Stomach (tissue), 8 donors: ENCODE measurements at regions not wholly inside any gene's neighbourhood (a gene's known extent, or its start where the extent isn't known, plus 50 kb on each side); places are given as distances from the start of the nearest gene placed in this dataset.

ENCODE experiments used
- DNase-seq, 2 donors: peaks; one replicate each; pipeline versions ENCODE4 v3.0.0 to v3.0.0-alpha.2; 2013 to 2019
- H3K27ac ChIP-seq, 5 donors: fragments of 200-600 bp in 4 of 5; sonication (generic) in 4 of 5; one replicate each; pipeline ENCODE4 v1.5.1; 2013 to 2019; ENCODE audit warnings: mild to moderate bottlenecking in 1 of 5, moderate library complexity in 1 of 5
- H3K27me3 ChIP-seq, 3 donors: fragments of 200-600 bp; sonication (generic); one replicate each; pipeline ENCODE4 v1.5.1; 2017 to 2019; ENCODE audit warnings: mixed run types in 1 of 3
- H3K36me3 ChIP-seq, 4 donors: fragments of 200-600 bp; sonication (generic); 1 replicate in 3 of 4; 2 replicates in 1 of 4; pipeline ENCODE4 v1.5.1; 2016 to 2019
- H3K4me1 ChIP-seq, 4 donors: fragments of 200-600 bp; sonication (generic); one replicate each; pipeline ENCODE4 v1.5.1; 2016 to 2019
- H3K4me3 ChIP-seq, 4 donors: fragments of 200-600 bp; sonication (generic) in 3 of 4; one replicate each; pipeline ENCODE4 v1.5.1; 2016 to 2019; ENCODE audit warnings: mild to moderate bottlenecking in 1 of 4
- H3K9me3 ChIP-seq, 4 donors: fragments of 200-600 bp; sonication (generic); one replicate each; pipeline ENCODE4 v1.5.1; 2016 to 2019
- EP300 ChIP-seq: sonication (generic); formaldehyde crosslinking; IDR thresholded peaks from one replicate; pipeline ENCODE4 v1.6.1; 2017; ENCODE audit warnings: antibody characterized with exemption
- POLR2A ChIP-seq, 4 donors: fragments of 450-650 bp; IDR thresholded peaks; one replicate each; pipeline ENCODE4 v1.6.1; 2016; ENCODE audit warnings: antibody characterized with exemption in 4 of 4, control low read depth in 2 of 4, mild to moderate bottlenecking in 1 of 4, moderate library complexity in 1 of 4
- POLR2AphosphoS5 ChIP-seq, 3 donors: sonication (generic); formaldehyde crosslinking; IDR thresholded peaks; one replicate each; pipeline ENCODE4 v1.6.1; 2016; ENCODE audit warnings: antibody characterized with exemption in 3 of 3
- WGBS, 5 donors: extraction: QIAGEN DNeasy Blood & Tissue Kit in 3 of 5; methylation state at CpG; one replicate each; pipeline versions ENCODE4 v1.1.5 to v1.1.7; 2013 to 2018; 5-methylcytosine and 5-hydroxymethylcytosine counted together
- intact Hi-C: fragments of 100-400 bp; cut with DNase I; formaldehyde crosslinking; loops from one replicate; pipeline ENCODE4 v1.15.1; 2023; ENCODE audit warnings: low total_unique reads
- TF ChIP-seq, protein P1 (sequence below), 7 experiments: fragments of 450-650 bp in 4 of 7; fragments of 200-600 bp in 3 of 7; sonication (generic) in 3 of 7; IDR thresholded peaks; one replicate each; pipeline ENCODE4 v1.5.1; 2016 to 2019; ENCODE audit warnings: antibody characterized with exemption in 7 of 7, control low read depth in 2 of 7, mild to moderate bottlenecking in 1 of 7
- donor health status: healthy with polysubstance abuse.
- donor health status: Bipolar disorder and iron deficiency.
- donor health status: healthy.

DNA sequence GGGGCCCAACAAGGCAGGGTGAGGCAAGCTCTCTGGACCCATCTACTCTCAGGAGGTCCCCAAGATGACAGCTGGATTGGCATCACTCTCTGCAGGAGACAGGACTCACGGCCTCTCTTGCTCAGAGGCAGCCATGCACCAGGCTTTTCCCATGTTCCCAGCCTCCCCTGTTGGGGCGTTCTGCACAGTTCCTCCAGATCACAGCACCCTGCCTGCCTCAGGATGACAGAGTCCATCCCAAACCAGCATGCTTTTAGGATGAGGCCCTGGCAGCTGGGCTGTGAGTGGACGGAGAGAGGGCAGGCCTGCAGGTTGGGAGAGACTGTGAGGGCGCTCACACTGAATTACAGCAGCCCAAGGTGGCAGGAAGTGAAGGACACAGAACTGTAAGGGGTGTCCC, 143.2 kb upstream of the MLN start:
- intact Hi-C loops = no loop called here
- no peak for TF ChIP-seq EP300
- TF ChIP-seq, protein P1, sequence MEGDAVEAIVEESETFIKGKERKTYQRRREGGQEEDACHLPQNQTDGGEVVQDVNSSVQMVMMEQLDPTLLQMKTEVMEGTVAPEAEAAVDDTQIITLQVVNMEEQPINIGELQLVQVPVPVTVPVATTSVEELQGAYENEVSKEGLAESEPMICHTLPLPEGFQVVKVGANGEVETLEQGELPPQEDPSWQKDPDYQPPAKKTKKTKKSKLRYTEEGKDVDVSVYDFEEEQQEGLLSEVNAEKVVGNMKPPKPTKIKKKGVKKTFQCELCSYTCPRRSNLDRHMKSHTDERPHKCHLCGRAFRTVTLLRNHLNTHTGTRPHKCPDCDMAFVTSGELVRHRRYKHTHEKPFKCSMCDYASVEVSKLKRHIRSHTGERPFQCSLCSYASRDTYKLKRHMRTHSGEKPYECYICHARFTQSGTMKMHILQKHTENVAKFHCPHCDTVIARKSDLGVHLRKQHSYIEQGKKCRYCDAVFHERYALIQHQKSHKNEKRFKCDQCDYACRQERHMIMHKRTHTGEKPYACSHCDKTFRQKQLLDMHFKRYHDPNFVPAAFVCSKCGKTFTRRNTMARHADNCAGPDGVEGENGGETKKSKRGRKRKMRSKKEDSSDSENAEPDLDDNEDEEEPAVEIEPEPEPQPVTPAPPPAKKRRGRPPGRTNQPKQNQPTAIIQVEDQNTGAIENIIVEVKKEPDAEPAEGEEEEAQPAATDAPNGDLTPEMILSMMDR (IDR thresholded peaks at IDR 0.05) = no peak
- no peak for TF ChIP-seq POLR2AphosphoS5 (IDR thresholded peaks at IDR 0.05)
- no peak for TF ChIP-seq POLR2A (IDR thresholded peaks at IDR 0.05)
- peaks cover 0 to 32% (median 0%) of the 10 kb centered on the region in 3 donors for H3K27me3 ChIP-seq
- no peak for DNase-seq
- H3K4me3 ChIP-seq = no peak overlapping the region
- no peaks in the 10 kb centered on the region for H3K36me3 ChIP-seq
- no peaks in the 10 kb centered on the region for H3K9me3 ChIP-seq
- H3K27ac ChIP-seq = no peak overlapping the region
- H3K4me1 ChIP-seq = no peaks in the 10 kb centered on the region
- WGBS, 5 donors = 67 to 92% (median 87%) methylated on average over 2 to 4 of the region's 4 CpGs

DNA sequence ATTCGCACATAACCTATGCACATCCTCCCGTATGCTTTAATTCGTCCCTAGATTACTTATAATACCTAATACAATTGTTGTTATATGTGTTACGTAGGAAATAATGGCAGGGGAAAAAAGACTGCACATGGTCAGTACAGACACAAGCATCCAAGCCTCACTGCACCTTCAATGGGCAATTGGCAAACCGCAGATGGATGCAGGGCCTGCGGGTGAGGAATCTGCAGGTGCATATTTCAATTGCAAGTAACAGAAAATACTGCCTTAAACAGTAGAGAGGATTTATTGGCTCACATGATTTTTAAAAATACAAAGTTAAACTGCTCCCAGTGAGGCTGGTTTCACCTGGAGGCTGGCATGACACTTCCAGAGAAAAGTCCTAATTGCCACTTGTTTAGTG, 142.1 kb upstream of the MLN start:
- Histone ChIP-seq H3K4me1 (no peaks in the 10 kb centered on the region), H3K4me3 (no peak overlapping the region), H3K27ac (no peak overlapping the region), H3K36me3 (no peaks in the 10 kb centered on the region), H3K9me3 (no peaks in the 10 kb centered on the region), H3K27me3 (peaks cover 0 to 27% (median 0%) of the 10 kb centered on the region in 3 donors)
- DNase-seq = no peak
- 89 to 96% (median 91%) methylated on average over 6 of the region's 6 CpGs for whole genome bisulfite sequencing, 5 donors
- no peak for TF ChIP-seq POLR2A (IDR thresholded peaks at IDR 0.05)
- TF ChIP-seq, protein P1 (IDR thresholded peaks at IDR 0.05) = no peak
- no peak for TF ChIP-seq EP300
- TF ChIP-seq POLR2AphosphoS5 (IDR thresholded peaks at IDR 0.05) = no peak
- intact Hi-C loops = no loop called here

DNA sequence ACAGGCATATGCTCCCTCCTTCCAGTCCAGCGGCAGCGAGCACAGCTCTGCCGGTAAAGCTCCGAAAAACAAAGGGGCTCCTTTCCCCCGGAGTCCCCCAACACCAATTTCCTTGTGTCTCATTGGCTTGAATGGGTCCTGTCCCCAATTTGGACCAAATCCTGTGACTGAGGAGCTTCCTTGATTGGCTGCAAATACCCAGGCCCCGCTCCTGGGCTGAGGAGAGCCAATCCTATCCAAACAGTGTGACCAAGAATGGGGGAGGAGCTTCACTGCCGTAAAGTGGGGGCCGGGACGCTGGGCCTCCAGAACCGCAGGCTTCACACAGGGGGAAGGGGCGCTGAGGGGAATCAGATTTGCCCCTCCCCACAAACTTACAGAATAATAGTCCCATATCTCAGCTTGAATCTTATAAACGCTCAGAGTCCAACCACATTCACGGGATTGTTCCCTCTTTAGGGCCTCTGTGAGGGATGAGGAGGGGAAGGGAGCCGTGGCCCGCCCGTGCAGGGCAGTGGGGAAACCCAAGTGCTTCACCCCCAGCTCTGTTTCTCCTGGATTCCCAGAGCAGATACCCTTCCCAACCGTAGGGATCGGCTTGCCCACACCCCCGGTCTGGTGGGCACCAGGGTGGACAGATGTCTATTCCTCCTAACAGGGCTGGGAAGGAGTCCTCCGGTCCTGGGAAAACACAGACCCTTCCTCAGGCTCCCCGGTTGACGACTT, 141.0 kb upstream of the MLN start:
- WGBS, 5 donors = 61 to 81% (median 72%) methylated on average over 22 of the region's 22 CpGs
- no peak for TF ChIP-seq EP300
- TF ChIP-seq, protein P1 (IDR thresholded peaks at IDR 0.05) = no peak
- TF ChIP-seq POLR2A (IDR thresholded peaks at IDR 0.05) = no peak
- no peak for TF ChIP-seq POLR2AphosphoS5 (IDR thresholded peaks at IDR 0.05)
- DNase-seq = no peak
- Histone ChIP-seq H3K36me3 (no peaks in the 10 kb centered on the region), H3K9me3 (no peaks in the 10 kb centered on the region), H3K27ac (no peak overlapping the region), H3K4me3 (peak overlapping the region in 1 of 4 donors; percentile 18), H3K27me3 (peaks cover 0 to 19% (median 0%) of the 10 kb centered on the region in 3 donors), H3K4me1 (no peaks in the 10 kb centered on the region)
- intact Hi-C loops = no loop called here

DNA sequence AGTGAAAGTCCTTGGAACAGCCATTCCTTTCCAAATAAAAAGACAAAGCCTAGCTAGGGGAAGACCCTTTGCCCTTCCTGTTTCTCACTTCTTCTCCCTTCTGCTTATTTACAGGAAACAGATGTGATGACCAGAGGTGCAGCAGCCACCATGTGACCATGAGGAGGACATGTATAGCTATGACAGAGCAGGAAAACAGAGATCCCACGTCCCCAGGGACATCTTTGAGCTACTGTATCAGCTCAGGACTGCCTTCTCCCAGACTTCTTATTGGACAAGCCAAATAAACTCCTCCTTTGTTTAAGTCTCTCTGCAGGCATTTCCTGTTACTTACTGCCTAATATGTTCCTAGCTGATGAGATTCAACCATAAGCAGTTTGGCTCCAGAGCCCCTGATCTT, 133.1 kb upstream of the MLN start:
- intact Hi-C loops = no loop called here
- WGBS, 5 donors = 32 to 48% (median 41%) methylated on average over 1 of the region's 1 CpG
- no peak overlapping the region for H3K4me3 ChIP-seq
- H3K27ac ChIP-seq = no peak overlapping the region
- H3K4me1 ChIP-seq = no peaks in the 10 kb centered on the region
- H3K9me3 ChIP-seq = no peaks in the 10 kb centered on the region
- TF ChIP-seq EP300 (no peak), POLR2AphosphoS5 (IDR thresholded peaks at IDR 0.05) (no peak), POLR2A (IDR thresholded peaks at IDR 0.05) (no peak)
- TF ChIP-seq, protein P1 (IDR thresholded peaks at IDR 0.05) = no peak
- peaks cover 0 to 42% (median 0%) of the 10 kb centered on the region in 3 donors for H3K27me3 ChIP-seq
- no peaks in the 10 kb centered on the region for H3K36me3 ChIP-seq
- DNase-seq = no peak
